Psoas muscle (tissue), 7 donors: ENCODE measurements at regions not wholly inside any gene's neighbourhood (a gene's known extent, or its start where the extent isn't known, plus 50 kb on each side); places are given as distances from the start of the nearest gene placed in this dataset.

ENCODE experiments used
- ATAC-seq, 4 donors: fragments of 200-7000 bp; cut with Tn5 transposase; one replicate each; pipeline ENCODE4 v1.9.1; 2020; ENCODE audit warnings: moderate library complexity in 3 of 4, mild to moderate bottlenecking in 2 of 4
- DNase-seq, 2 donors: peaks; one replicate each; pipeline ENCODE4 v3.0.0-alpha.2; 2020
- H3K27ac ChIP-seq: fragments of 200-600 bp; one replicate; pipeline ENCODE4 v1.8.0; 2022
- H3K27me3 ChIP-seq, 3 donors: fragments of 200-600 bp in 1 of 3; one replicate each; pipeline versions ENCODE4 v1.6.1 to v1.8.0; 2013 to 2022; ENCODE audit warnings: low read length in 2 of 3, mild to moderate bottlenecking in 2 of 3, moderate library complexity in 1 of 3; ENCODE audit not compliant: insufficient read depth in 3 of 3
- H3K36me3 ChIP-seq, 2 donors: fragments of 200-600 bp in 1 of 2; one replicate each; pipeline versions ENCODE4 v1.6.1 to v1.8.0; 2013 to 2022; ENCODE audit warnings: low read depth in 1 of 2, mild to moderate bottlenecking in 1 of 2, moderate library complexity in 1 of 2; ENCODE audit not compliant: insufficient read depth in 1 of 2
- H3K4me1 ChIP-seq: fragments of 200-600 bp; one replicate; pipeline ENCODE4 v1.8.0; 2022
- H3K4me3 ChIP-seq: fragments of 200-600 bp; one replicate; pipeline ENCODE4 v1.8.0; 2022; ENCODE audit warnings: mild to moderate bottlenecking
- H3K9me3 ChIP-seq: fragments of 200-600 bp; one replicate; pipeline ENCODE4 v1.8.0; 2022
- CTCF ChIP-seq: fragments of 200-600 bp; IDR thresholded peaks from one replicate; pipeline ENCODE4 v1.8.0; 2022; ENCODE audit warnings: antibody characterized with exemption
- WGBS, 3 donors: extraction: QIAGEN DNeasy Blood & Tissue Kit; methylation state at CpG; one replicate each; pipeline versions ENCODE4 v1.1.6 to v1.1.7; 2013; 5-methylcytosine and 5-hydroxymethylcytosine counted together
- intact Hi-C, 2 donors: fragments of 100-400 bp; cut with DNase I; formaldehyde crosslinking; loops; one replicate each; pipeline versions ENCODE4 v1.11.0 to v1.14.2; 2022
- donor health status: healthy with polysubstance abuse.
- donor health status: DM: no; HTN: no; CAD: no; lungs with moderate emphysema.
- donor health status: Bipolar disorder and iron deficiency.
- donor health status: healthy.
- donor health status: DM: yes; HTN: yes; CAD: no.
- donor health status: DM: no; HTN: no; CAD: no.
- donor health status: DM: yes; HTN: yes; CAD: no.

DNA sequence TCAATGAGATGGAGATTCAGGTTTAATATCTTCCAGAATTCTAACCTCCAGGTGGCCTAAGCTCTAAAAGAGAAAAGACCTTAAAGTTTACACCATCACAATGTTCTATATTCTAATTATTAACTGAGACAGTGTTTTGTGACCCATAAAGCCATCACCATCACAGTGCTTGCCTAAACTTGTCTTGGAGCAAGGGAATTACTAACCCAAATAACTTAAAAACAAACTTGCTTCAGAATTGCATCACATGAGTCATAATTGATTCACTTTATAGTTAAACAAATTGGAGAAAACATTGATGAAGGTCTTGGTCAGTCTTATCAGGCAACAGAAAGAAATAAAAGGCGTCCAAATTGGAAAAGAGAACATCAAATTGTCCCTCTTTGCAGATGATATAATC is 54.5 kb upstream of the ALG10 start:
- whole genome bisulfite sequencing, 3 donors = 53 to 64% (median 54%) methylated on average over 1 of the region's 1 CpG
- ATAC-seq = no peak
- no peak overlapping the region for H3K27ac ChIP-seq

More for the DNA sequence above, 54.5 kb upstream of the ALG10 start:
- H3K9me3 ChIP-seq = no peaks in the 10 kb centered on the region
- intact Hi-C loops = no loop called here
- no peak for TF ChIP-seq CTCF
- no peaks in the 10 kb centered on the region for H3K36me3 ChIP-seq
- H3K4me1 ChIP-seq = no peaks in the 10 kb centered on the region
- DNase-seq = no peak
- no peaks in the 10 kb centered on the region for H3K27me3 ChIP-seq
- H3K4me3 ChIP-seq = no peak overlapping the region
